ENCODE measurements at regions not wholly inside any gene's neighbourhood (a gene's known extent, or its start where the extent isn't known, plus 50 kb on each side); places are given as distances from the start of the nearest gene placed in this dataset.

DNA sequence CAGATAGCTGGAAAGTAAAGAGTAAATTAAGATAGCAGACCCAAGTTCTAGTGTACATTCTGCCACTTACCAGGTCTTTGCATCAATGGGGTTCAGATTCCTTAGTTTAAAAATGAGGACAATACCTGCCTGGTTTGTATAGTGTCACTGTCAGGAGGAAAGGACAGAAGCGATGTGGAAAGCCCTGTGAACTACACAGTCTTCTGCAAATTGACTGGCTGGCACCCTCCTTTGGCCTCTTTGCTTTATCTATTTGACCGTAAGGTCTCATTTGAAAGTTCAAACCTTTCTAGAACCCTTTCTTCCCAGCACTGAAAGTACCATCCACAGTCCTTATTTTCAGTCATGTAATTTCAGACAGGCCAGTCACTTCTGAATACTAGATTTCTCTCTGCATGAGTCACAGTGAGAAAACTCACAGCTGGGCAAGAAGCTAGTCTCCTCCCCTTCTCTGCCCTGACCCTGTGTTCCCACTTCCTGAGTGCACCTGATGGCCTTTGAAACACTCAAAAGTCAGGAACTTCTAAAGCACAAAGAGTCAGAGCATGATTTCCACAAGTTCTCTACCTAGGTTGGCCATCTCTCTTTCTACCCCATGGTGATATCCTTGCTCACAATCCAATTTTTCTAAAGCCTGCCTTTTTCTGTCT, 91.3 kb upstream of the RASEF start:
- no peak overlapping the region for H3K4me2 ChIP-seq (ENCODE audit: insufficient read depth, insufficient read length, low read length)
- H3K14ac ChIP-seq (ENCODE audit: insufficient read depth, low read length), result no peak overlapping the region
- Mint-ChIP-seq H3K27ac (no peak overlapping the region), H3K9me3 (peaks cover 0 to 2% of the 10 kb centered on the region in 2 experiments; a peak in 1 of 5 replicates), H3K4me1 (no peaks in the 10 kb centered on the region), H3K4me3 (no peak overlapping the region), H3K27me3 (ENCODE audit: low read depth) (no peaks in the 10 kb centered on the region; the same call in 1 of the 2 replicates), H3K36me3 (ENCODE audit: insufficient read depth in 1 of 3, low read depth in 3 of 3) (no peaks in the 10 kb centered on the region)
- H4K8ac ChIP-seq (replicated peaks; ENCODE audit: insufficient read length, low read depth, low read length), result no peak overlapping the region
- H2AK5ac ChIP-seq (ENCODE audit: insufficient read length, low read length), result no peak overlapping the region
- no peak overlapping the region for H3K23ac ChIP-seq (ENCODE audit: insufficient read length, low read depth, low read length)
- no peak overlapping the region for H2BK120ac ChIP-seq (ENCODE audit: low read depth, low read length, poor library complexity, severe bottlenecking)
- no peaks in the 10 kb centered on the region for H3K27me3 ChIP-seq (ENCODE audit: insufficient read depth, low read length)
- no peak overlapping the region for H3K18ac ChIP-seq (ENCODE audit: insufficient read length, low read depth, low read length)
- TF ChIP-seq, protein P1, sequence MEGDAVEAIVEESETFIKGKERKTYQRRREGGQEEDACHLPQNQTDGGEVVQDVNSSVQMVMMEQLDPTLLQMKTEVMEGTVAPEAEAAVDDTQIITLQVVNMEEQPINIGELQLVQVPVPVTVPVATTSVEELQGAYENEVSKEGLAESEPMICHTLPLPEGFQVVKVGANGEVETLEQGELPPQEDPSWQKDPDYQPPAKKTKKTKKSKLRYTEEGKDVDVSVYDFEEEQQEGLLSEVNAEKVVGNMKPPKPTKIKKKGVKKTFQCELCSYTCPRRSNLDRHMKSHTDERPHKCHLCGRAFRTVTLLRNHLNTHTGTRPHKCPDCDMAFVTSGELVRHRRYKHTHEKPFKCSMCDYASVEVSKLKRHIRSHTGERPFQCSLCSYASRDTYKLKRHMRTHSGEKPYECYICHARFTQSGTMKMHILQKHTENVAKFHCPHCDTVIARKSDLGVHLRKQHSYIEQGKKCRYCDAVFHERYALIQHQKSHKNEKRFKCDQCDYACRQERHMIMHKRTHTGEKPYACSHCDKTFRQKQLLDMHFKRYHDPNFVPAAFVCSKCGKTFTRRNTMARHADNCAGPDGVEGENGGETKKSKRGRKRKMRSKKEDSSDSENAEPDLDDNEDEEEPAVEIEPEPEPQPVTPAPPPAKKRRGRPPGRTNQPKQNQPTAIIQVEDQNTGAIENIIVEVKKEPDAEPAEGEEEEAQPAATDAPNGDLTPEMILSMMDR (conservative IDR thresholded peaks at IDR 0.05), result no peak
- H3K4ac ChIP-seq (ENCODE audit: low read depth, low read length), result no peak overlapping the region
- no peak overlapping the region for H3K27ac ChIP-seq (ENCODE audit: insufficient read length, low read depth, low read length)
- H3K23me2 ChIP-seq (ENCODE audit: insufficient read length, low read depth, low read length, poor library complexity, severe bottlenecking), result no peaks in the 10 kb centered on the region
- no peak overlapping the region for H3T11ph ChIP-seq (ENCODE audit: low read length)
- no peaks in the 10 kb centered on the region for H3K4me1 ChIP-seq (ENCODE audit: insufficient read depth, low read length)
- no peak overlapping the region for H2BK20ac ChIP-seq (ENCODE audit: low read depth, low read length, poor library complexity, severe bottlenecking)
- H4K20me1 ChIP-seq (ENCODE audit: control insufficient read depth, insufficient read depth, insufficient read length), result no peaks in the 10 kb centered on the region
- no peak overlapping the region for H4K5ac ChIP-seq (ENCODE audit: insufficient read length, low read depth, low read length)
- H2BK12ac ChIP-seq (ENCODE audit: insufficient read length, low read depth, low read length), result no peak overlapping the region
- no peaks in the 10 kb centered on the region for H3K79me2 ChIP-seq (ENCODE audit: insufficient read depth, low read length)
- H4K91ac ChIP-seq (ENCODE audit: insufficient read length, low read depth, low read length), result no peak overlapping the region
- H2AFZ ChIP-seq (ENCODE audit: low read length), result no peak overlapping the region
- no peak overlapping the region for H2BK15ac ChIP-seq (ENCODE audit: low read depth, low read length)
- H3K9me3 ChIP-seq (ENCODE audit: control insufficient read depth, low read depth, low read length), result no peaks in the 10 kb centered on the region
- no peak overlapping the region for H3K56ac ChIP-seq (ENCODE audit: insufficient read length, low read depth, low read length)
- WGBS (ENCODE audit: extremely low coverage, insufficient read length, low lambda C conversion rate), result no CpG with 5 or more reads among the region's 2 CpGs
- DNase-seq, result no peak
- no peak overlapping the region for H3K9ac ChIP-seq (ENCODE audit: extremely low read depth, insufficient read length, low read length)
- H2BK5ac ChIP-seq (ENCODE audit: insufficient read length, low read length), result no peak overlapping the region
- H3K79me1 ChIP-seq (ENCODE audit: insufficient read depth, low read depth, low read length, poor library complexity, severe bottlenecking), result no peaks in the 10 kb centered on the region
